GM21367 (cell line): ENCODE measurements at regions not wholly inside any gene's neighbourhood (a gene's known extent, or its start where the extent isn't known, plus 50 kb on each side); places are given as distances from the start of the nearest gene placed in this dataset.
"Not testable (repeated sequence)": the region's sequence is repeated elsewhere in the genome, so short reads cannot be mapped to it uniquely, and the experiment has no call there.

Experiments used
- ATAC-seq: cut with Tn5 transposase; IDR thresholded peaks from one replicate; pipeline ENCODE4 v1.9.1; 2021; ENCODE audit not compliant: unreplicated experiment

DNA sequence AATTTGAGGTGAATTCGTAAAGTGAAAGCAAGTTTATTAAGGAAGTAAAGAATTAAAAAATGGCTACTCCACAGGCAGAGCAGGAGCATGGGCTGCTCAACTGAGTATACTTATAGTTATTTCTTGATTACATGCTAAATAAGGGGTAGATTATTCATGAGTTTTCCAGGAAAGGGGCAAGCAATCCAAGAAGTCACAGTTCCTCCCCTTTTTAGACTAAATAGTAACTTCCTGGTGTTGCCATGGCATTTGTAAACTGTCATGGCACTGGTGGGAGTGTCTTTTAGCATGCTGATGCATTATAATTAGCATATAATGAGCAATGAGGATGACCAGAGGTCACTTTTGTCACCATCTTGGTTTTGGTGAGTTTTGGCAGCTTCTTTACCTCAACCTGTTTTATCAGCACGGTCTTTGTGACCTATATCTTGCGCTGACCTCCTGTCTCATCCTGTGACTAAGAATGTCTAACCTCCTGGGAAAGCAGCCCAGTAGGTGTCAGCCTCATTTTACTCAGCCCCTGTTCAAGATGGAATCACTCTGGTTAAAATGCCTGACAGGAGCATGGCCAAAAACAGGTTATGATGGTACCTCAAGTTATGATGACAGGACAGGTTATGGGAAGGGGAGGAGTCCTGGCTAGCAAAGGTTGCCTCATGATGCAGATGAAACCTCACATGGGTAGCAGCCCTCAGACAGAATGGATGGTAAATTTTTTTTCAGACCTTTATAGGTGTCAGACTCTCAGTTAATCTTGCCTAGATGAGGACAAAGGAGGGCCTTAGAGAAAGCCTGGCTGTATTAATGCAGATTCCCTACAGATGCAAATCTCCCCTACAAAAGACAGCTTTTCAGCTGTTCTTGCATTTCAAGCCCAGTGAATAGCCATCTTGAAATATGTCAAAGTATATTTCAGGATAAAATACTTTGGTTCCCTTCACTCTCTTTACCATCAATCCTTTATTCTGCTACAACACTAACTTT, 49.7 kb downstream of the SIPA1L2 start:
- ATAC-seq: no peak

- ATAC-seq: no peak
These were observed 50.5 kb downstream of the SIPA1L2 start for GRCh38 chr1:232579466-232579865.

DNA sequence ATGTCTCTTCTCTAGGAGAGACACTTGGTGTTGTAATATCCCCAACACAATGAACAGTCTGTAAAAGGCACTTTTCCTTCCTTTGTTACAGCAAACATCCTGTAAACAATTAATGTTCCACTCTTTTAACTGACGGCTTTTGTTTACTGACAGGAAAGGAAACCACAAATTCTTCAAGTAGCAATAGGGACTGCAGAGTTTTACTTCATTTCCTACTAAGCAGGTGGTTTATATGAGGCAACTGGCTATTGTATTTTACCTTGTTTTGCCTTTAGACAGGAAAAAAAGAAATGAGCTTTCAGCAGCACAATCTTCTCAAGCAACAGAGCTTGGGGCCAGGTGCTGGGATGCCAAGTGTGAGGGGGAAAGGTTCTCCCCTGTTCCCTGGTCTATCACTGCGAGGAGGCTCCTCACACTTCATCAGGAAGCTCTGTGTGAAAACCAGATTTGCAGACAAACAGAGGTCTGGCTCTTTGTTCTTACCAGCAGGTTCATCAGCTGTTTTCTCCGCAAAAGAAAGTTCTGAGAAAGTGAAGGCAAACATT, 51.2 kb downstream of the SIPA1L2 start:
- no peak for ATAC-seq

GRCh38 chr1:232577772-232578171, 52.2 kb downstream of the SIPA1L2 start:
- no peak for ATAC-seq

DNA sequence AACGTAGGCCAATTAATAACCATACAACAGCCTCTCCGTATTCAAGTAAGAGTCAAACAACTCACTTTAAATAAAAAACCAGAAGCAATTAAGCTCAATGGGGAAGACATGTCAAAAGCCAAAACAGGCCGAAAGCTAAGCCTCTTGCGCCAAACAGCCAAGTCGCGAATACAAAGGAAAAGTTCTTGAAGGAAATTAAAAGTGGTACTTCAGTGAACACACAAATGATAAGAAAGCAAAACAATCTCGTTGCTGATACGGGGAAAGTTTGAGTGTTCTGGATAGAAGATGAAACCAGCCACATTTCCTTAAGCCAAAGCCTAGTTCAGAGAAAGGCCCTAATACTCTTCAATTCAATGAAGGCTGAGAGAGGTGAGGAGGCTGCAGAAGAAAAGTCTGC, 53.4 kb downstream of the SIPA1L2 start:
- no peak for ATAC-seq

- no peak for ATAC-seq
These were observed 54.2 kb downstream of the SIPA1L2 start for GRCh38 chr1:232575763-232576040.

- ATAC-seq: no peak
These were observed 54.8 kb downstream of the SIPA1L2 start for GRCh38 chr1:232574889-232575762.

GRCh38 chr1:232574077-232574476, 55.9 kb downstream of the SIPA1L2 start:
- ATAC-seq: no peak

DNA sequence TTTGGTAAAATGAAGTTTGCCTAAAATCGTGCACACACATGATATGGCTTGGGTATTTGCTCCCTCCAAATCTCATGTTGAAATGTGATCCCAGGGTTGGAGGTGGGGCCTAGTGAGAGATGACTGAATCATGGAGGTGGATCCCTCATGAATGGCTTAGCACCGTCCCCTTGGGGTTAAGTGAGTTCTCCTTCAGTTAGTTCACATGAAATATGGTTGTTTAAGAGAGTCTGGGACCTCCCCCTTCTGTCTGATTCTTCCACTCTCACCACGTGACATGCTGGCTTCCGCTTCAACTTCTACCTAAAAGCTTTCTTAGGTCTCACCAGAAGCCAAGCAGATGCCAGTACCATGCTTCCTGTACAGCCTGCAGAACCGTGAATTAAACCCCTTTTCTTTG, 58.4 kb downstream of the SIPA1L2 start:
- ATAC-seq: no peak

- ATAC-seq: no peak
These were observed 59.9 kb downstream of the SIPA1L2 start for GRCh38 chr1:232570007-232570406.

- not testable (repeated sequence) for ATAC-seq
These were observed 60.4 kb downstream of the SIPA1L2 start for GRCh38 chr1:232569554-232569921.

- ATAC-seq: no peak
These were observed 60.9 kb downstream of the SIPA1L2 start for GRCh38 chr1:232568906-232569553.

- no peak for ATAC-seq
These were observed 61.5 kb downstream of the SIPA1L2 start for GRCh38 chr1:232568331-232568852.

- ATAC-seq: no peak
These were observed 63.8 kb downstream of the SIPA1L2 start for GRCh38 chr1:232566093-232566492.

DNA sequence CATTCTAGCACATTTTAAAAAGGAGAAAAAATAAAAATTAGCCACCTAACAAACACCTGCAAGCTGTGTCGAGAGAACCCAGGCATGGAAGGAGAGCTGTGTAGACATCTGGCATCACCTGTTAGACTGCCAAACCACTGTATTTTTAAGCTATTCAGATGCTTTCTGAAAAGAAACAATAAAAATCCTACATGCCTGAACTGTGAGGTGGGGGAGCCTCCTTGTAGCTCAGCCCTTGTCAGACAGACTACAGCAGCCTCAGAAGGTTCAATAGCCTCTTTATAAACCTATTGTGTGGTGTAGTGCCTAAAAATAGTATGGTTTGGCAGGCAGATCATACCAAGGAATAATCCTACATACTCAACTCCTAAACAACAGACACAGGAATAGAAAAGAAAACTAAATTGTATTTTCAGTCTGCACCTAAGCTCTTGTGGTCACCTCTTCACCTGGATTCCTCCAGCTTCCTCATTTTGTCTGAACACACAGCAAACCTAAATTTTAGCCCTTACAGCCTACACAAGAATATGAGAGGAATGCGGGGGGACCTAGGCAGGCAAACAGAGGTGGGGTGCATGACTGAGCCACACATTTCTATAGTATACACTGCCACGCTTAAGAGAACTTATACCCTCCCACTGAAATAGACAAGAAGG, 67.0 kb downstream of the SIPA1L2 start:
- no peak for ATAC-seq

GRCh38 chr1:232561381-232561780, 68.6 kb downstream of the SIPA1L2 start:
- ATAC-seq: no peak

DNA sequence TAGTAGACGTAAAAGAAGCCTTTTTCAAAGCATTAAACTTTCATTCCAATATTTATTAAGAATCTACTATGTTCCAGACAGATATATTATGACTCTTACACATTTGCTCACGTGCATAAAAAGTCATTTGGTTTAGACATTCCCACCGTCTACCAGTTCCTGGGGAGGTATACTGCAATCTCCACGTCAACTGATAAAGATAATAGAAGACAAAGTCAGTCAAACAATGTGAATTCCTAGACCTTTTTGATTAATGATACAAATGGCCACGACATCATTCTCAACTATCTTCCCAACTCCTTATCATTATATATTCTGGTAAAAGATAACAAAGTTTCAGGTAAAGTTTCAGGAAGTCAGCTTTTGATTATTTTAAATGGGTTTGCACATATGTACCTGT, 69.0 kb downstream of the SIPA1L2 start:
- no peak for ATAC-seq

DNA sequence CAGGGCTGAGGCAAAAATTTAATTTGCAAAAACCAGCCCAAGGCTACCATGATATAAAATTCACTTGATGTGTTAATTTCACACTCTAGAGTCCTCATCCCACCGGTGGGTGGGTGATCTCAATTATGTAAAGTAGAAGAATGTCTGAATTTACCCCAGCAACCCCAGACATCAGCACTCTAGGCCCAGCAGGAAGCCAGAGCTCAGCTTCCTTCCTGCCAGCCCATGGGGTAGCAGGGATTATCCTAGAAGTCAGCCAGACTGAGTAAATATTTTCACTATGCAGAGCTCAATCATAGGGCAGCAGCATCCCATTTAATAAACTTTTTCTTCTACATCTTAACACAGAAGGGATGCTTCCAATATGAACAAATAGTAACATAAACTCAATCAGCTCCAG, 71.0 kb downstream of the SIPA1L2 start:
- no peak for ATAC-seq

DNA sequence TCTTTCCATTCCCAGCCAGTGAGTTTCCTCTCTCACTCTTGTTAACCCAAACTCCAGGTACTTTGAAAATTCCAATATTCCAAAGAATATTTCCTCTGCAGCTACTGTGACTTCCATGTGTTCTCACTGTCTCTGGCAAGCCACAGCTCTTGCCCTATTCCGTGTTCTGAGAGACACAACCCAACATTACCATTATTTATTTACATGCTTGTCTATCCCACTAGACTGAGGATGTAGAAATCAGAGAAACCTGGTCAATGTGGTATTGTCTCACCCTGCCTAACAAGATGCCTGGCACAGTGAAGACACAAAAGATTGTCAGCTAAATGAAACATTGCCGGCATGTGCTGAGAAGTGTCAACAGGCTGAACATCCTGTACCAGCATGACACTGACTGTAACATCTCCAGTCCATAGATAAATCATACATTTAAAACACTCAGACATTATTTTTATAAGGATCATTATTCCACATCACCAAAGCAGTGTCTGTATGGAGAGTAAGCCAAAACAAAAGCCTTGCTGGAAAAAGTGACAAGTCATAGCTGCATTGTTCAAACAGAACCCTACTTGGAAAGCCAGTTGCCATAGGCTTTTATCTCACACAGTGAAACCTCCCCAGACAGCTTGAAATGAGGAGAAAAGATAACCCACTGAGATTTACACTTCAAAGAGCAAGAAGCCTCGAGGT, 72.3 kb downstream of the SIPA1L2 start:
- no peak for ATAC-seq

GRCh38 chr1:232557096-232557495, 72.8 kb downstream of the SIPA1L2 start:
- no peak for ATAC-seq
